ENCODE measurements at regions not wholly inside any gene's neighbourhood (a gene's known extent, or its start where the extent isn't known, plus 50 kb on each side); places are given as distances from the start of the nearest gene placed in this dataset.
A peak's percentile ranks its signal among the peaks of the same experiment; 100 is the strongest.

DNA sequence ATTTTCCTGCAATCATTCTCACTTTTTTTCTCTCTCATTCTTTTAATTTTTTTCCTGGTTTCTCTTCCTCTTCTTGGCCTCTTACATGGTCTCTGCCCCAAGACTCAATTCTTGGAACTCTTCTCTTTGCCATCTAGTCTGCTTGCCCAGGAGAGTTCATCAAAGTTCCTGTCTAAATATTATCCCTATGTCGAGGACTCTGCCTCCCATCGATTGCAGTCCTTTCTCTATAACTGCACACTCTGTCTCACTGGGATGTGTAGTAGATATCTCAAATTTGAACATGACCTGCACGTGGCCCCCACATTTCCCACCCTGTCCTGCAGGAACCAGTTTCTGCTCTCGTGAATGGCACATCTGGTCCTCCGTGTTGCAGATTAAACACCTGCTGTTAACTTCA lies 204.7 kb upstream of the TMTC4 start:
- Histone ChIP-seq H3K9me3 (ENCODE audit: low read depth) (peaks cover 4% of the 10 kb centered on the region), H3K4me3 (no peak overlapping the region), H3K4me1 (ENCODE audit: low read depth) (no peaks in the 10 kb centered on the region), H3K27ac (no peak overlapping the region), H3K27me3 (no peaks in the 10 kb centered on the region), H3K36me3 (no peaks in the 10 kb centered on the region)
- TF ChIP-seq, protein P1, sequence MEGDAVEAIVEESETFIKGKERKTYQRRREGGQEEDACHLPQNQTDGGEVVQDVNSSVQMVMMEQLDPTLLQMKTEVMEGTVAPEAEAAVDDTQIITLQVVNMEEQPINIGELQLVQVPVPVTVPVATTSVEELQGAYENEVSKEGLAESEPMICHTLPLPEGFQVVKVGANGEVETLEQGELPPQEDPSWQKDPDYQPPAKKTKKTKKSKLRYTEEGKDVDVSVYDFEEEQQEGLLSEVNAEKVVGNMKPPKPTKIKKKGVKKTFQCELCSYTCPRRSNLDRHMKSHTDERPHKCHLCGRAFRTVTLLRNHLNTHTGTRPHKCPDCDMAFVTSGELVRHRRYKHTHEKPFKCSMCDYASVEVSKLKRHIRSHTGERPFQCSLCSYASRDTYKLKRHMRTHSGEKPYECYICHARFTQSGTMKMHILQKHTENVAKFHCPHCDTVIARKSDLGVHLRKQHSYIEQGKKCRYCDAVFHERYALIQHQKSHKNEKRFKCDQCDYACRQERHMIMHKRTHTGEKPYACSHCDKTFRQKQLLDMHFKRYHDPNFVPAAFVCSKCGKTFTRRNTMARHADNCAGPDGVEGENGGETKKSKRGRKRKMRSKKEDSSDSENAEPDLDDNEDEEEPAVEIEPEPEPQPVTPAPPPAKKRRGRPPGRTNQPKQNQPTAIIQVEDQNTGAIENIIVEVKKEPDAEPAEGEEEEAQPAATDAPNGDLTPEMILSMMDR (IDR thresholded peaks at IDR 0.05; ENCODE audit: low read depth, low read length), result no peak
- DNase-seq (ENCODE audit: low read depth in 1 of 2, low spot score in 1 of 2), result no peak

DNA sequence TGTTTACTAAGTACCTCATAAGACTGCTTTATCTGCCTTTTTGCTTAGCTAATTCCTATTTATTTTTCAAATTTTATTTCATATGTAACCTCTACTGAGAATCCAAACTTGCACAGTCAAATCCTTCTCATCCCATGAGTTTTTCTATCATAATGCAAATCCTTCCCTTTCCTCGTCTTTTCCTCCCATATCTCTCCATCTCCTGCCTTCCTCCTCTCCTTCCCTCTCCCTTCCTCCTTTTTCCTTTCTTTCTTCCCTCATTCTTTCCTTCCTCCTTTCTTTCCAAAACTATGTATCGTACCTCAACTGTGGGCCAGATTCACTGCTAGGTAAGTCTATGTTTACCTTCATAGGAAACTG lies 201.4 kb upstream of the TMTC4 start:
- no peaks in the 10 kb centered on the region for H3K36me3 ChIP-seq
- no peak for DNase-seq (ENCODE audit: low read depth in 1 of 2, low spot score in 1 of 2)
- H3K9me3 ChIP-seq (ENCODE audit: low read depth), result peaks cover 4% of the 10 kb centered on the region
- no peak overlapping the region for H3K27ac ChIP-seq
- H3K4me3 ChIP-seq, result no peak overlapping the region
- TF ChIP-seq, protein P1 (IDR thresholded peaks at IDR 0.05; ENCODE audit: low read depth, low read length), result no peak
- no peaks in the 10 kb centered on the region for H3K27me3 ChIP-seq
- no peaks in the 10 kb centered on the region for H3K4me1 ChIP-seq (ENCODE audit: low read depth)

DNA sequence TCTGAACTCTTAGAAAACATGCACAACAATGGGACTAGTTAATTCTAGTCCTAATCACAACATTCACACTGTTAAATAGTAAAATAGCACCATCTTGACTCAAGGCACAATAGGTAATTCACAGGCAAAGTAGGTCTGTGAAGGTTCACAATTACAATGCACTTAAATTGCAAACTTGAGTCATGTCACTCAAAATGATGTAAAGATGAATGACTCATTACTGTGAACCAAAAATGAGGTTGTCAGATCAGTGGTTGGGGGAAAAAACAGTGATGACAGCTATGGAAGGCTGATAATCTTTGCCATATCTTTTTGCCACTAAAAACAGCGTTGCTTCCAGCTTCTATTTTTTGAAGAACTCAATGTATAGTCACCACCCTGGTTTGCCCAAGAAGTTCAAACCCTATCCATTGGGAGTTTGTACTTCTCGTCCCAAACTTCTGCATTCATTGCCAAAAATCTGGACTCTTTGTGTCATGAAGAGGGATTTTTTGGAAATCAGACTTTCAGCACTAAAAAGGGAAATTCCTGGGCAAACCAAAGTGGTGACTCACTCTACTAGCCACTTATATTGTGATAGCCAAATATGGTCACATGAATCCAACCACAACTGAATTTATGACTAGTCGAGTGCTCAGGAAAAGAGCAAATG lies 200.9 kb upstream of the TMTC4 start:
- Histone ChIP-seq H3K27me3 (no peaks in the 10 kb centered on the region), H3K4me1 (ENCODE audit: low read depth) (no peaks in the 10 kb centered on the region), H3K9me3 (ENCODE audit: low read depth) (peaks cover 4% of the 10 kb centered on the region), H3K36me3 (no peaks in the 10 kb centered on the region), H3K27ac (no peak overlapping the region), H3K4me3 (no peak overlapping the region)
- peak in 1 of 2 donors; percentile 85 for DNase-seq (ENCODE audit: low read depth in 1 of 2, low spot score in 1 of 2)
- TF ChIP-seq, protein P1 (IDR thresholded peaks at IDR 0.05; ENCODE audit: low read depth, low read length), result no peak

DNA sequence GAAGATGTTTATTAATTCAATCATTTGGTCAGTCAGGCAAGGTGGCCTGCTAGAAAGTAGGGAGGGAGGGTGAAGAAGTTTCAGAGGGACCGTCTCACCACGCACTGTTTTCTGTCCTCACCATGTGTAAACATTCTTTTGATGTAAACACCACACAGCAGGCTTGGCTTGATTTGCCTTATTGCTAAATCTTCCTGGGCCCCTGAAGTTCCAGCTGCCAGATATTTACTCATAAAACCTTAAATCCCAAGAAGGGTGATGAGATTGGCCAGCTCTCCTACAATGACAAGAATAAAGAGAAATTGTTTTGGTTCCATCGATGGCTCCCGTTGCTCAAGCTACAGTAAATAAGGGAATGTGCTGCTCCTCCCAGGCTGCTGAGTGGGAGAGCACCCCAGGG lies 198.2 kb upstream of the TMTC4 start:
- no peaks in the 10 kb centered on the region for H3K36me3 ChIP-seq
- TF ChIP-seq, protein P1 (IDR thresholded peaks at IDR 0.05; ENCODE audit: low read depth, low read length), result no peak
- DNase-seq (ENCODE audit: low read depth in 1 of 2, low spot score in 1 of 2), result no peak

DNA sequence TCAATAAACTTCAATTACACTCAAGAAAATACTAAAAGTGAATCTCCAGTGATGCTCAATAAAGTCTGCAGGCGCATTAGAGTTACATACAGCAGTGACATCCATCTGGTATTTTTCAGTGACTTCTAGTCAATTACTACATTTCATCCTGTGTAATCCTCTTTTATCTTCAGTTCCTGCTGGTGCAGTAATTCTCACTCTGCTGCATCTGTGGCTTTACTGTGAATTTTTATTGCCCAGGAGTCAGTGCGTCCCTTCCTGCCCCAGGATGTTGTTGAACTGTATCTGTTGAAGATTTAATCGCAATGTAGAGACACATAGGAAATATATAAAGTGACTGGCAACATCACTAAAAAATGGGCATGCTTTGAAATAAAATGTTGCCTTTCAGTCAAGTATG lies 196.3 kb upstream of the TMTC4 start:
- Histone ChIP-seq H3K4me3 (no peak overlapping the region), H3K9me3 (ENCODE audit: low read depth) (no peaks in the 10 kb centered on the region), H3K4me1 (ENCODE audit: low read depth) (no peaks in the 10 kb centered on the region), H3K36me3 (no peaks in the 10 kb centered on the region), H3K27ac (no peak overlapping the region), H3K27me3 (no peaks in the 10 kb centered on the region)
- DNase-seq (ENCODE audit: low read depth in 1 of 2, low spot score in 1 of 2), result no peak
- TF ChIP-seq, protein P1 (IDR thresholded peaks at IDR 0.05; ENCODE audit: low read depth, low read length), result no peak

More for the DNA sequence above, 198.2 kb upstream of the TMTC4 start:
- H3K9me3 ChIP-seq (ENCODE audit: low read depth), result peaks cover 4% of the 10 kb centered on the region
- no peak overlapping the region for H3K27ac ChIP-seq
- H3K4me1 ChIP-seq (ENCODE audit: low read depth), result no peaks in the 10 kb centered on the region
- no peak overlapping the region for H3K4me3 ChIP-seq
- no peaks in the 10 kb centered on the region for H3K27me3 ChIP-seq
